H1 (cell line): ENCODE measurements at regions not wholly inside any gene's neighbourhood (a gene's known extent, or its start where the extent isn't known, plus 50 kb on each side); places are given as distances from the start of the nearest gene placed in this dataset.

Experiments
- CTCF ChIA-PET: fragments of 300-600 bp; sonication (Branson Sonifier 250); formaldehyde crosslinking; loops from one replicate; lab custom pipeline; 2021; ENCODE audit not compliant: partially characterized antibody; lab: Charles Lee
- POLR2A ChIA-PET: fragments of 300-600 bp; sonication (Branson Sonifier 250); formaldehyde crosslinking; loops from one replicate; lab custom pipeline; 2021; ENCODE audit warnings: inconsistent platforms; ENCODE audit not compliant: partially characterized antibody; lab: Charles Lee
- DNase-seq, 2 experiments: peaks; one replicate each; pipeline versions ENCODE4 v3.0.0 to v3.0.0-alpha.2; 2010 to 2022; ENCODE audit warnings: low spot score in 2 of 2, low read depth in 1 of 2, mixed read lengths in 1 of 2
- FAIRE-seq: peaks from 2 replicates; lab custom pipeline; 2011; peaks lifted over from hg19 to GRCh38; lab: Jason Lieb, UNC
- H2AFZ ChIP-seq: 2 replicates; pipeline ENCODE4 v1.8.1; 2012; ENCODE audit warnings: low read length, inconsistent platforms
- H2AK5ac ChIP-seq: 2 replicates; pipeline ENCODE4 v1.6.1; 2013; ENCODE audit warnings: low read depth, low read length
- H2BK120ac ChIP-seq: replicated peaks from 2 replicates; pipeline ENCODE3; 2013; ENCODE audit warnings: low read depth, low read length, inconsistent platforms
- H2BK12ac ChIP-seq: 2 replicates; pipeline ENCODE4 v1.6.1; 2013; ENCODE audit warnings: low read depth, low read length
- H2BK15ac ChIP-seq: 2 replicates; pipeline ENCODE4 v1.6.1; 2013; ENCODE audit warnings: low read length
- H2BK20ac ChIP-seq: 2 replicates; pipeline ENCODE4 v1.6.1; 2013; ENCODE audit warnings: low read length
- H2BK5ac ChIP-seq: 2 replicates; pipeline ENCODE4 v1.6.1; 2013; ENCODE audit warnings: low read depth, low read length
- H3K14ac ChIP-seq: 2 replicates; pipeline ENCODE4 v1.6.1; 2013; ENCODE audit warnings: inconsistent platforms; ENCODE audit not compliant: insufficient read length
- H3K18ac ChIP-seq: 2 replicates; pipeline ENCODE4 v1.6.1; 2013; ENCODE audit warnings: low read length; ENCODE audit errors: extremely low read depth
- H3K23ac ChIP-seq: 2 replicates; pipeline ENCODE4 v1.6.1; 2013; ENCODE audit warnings: inconsistent platforms; ENCODE audit not compliant: insufficient read length
- H3K23me2 ChIP-seq: 2 replicates; pipeline ENCODE4 v1.6.1; 2013; ENCODE audit warnings: low read depth, low read length
- H3K27ac ChIP-seq: 2 replicates; pipeline ENCODE4 v1.6.1; 2011; ENCODE audit warnings: low read depth, low read length, inconsistent platforms
- H3K27me3 ChIP-seq, 4 experiments: replicated peaks in 1 of 4; 1 replicate in 1 of 4; 2 replicates in 3 of 4; pipeline versions ENCODE4 v1.6.1 to v1.8.1; 2011 to 2013; ENCODE audit warnings: low read length in 3 of 4, mild to moderate bottlenecking in 3 of 4, inconsistent platforms in 2 of 4, mixed read lengths in 2 of 4, moderate library complexity in 1 of 4; ENCODE audit not compliant: control insufficient read depth in 3 of 4, insufficient read depth in 3 of 4; ENCODE audit errors: extremely low read depth in 1 of 4
- H3K36me3 ChIP-seq, 4 experiments: 2 replicates each; pipeline versions ENCODE4 v1.6.1 to v1.8.1; 2011 to 2013; ENCODE audit warnings: mild to moderate bottlenecking in 4 of 4, low read length in 3 of 4, moderate library complexity in 2 of 4, control low read depth in 1 of 4, inconsistent platforms in 1 of 4; ENCODE audit not compliant: insufficient read depth in 4 of 4, control insufficient read depth in 2 of 4
- H3K4ac ChIP-seq: replicated peaks from 2 replicates; pipeline ENCODE3; 2013; ENCODE audit warnings: low read length, low read depth, mixed read lengths, inconsistent platforms; ENCODE audit not compliant: insufficient read length
- H3K4me1 ChIP-seq, 4 experiments: replicated peaks in 1 of 4; 1 replicate in 1 of 4; 2 replicates in 3 of 4; pipeline versions ENCODE4 v1.6.1 to v1.8.1; 2011 to 2013; ENCODE audit warnings: low read length in 3 of 4, inconsistent platforms in 2 of 4, mixed read lengths in 1 of 4; ENCODE audit not compliant: insufficient read depth in 4 of 4, control insufficient read depth in 3 of 4
- H3K4me2 ChIP-seq, 2 experiments: 2 replicates each; pipeline versions ENCODE4 v1.6.1 to v1.8.1; 2011 to 2013; ENCODE audit warnings: low read depth in 2 of 2, low read length in 2 of 2, control low read depth in 1 of 2, inconsistent platforms in 1 of 2, mild to moderate bottlenecking in 1 of 2; ENCODE audit not compliant: insufficient read depth in 1 of 2
- H3K4me3 ChIP-seq, 4 experiments: fragments of 200-600, 300-600 bp in 1 of 4; sonication (generic), shearing (Covaris generic), sonication (Bioruptor Twin) in 1 of 4; 2 replicates each; pipeline versions ENCODE4 v1.5.1 to v1.8.1; 2011 to 2016; ENCODE audit warnings: low read length in 4 of 4, low read depth in 3 of 4, control low read depth in 2 of 4, inconsistent platforms in 2 of 4, mild to moderate bottlenecking in 2 of 4, mixed read lengths in 1 of 4, moderate library complexity in 1 of 4; ENCODE audit not compliant: insufficient read depth in 2 of 4; ENCODE audit errors: extremely low read depth in 1 of 4
- H3K56ac ChIP-seq: replicated peaks from 2 replicates; pipeline ENCODE3; 2013; ENCODE audit warnings: low read depth, mild to moderate bottlenecking, mixed read lengths, low read length, inconsistent platforms; ENCODE audit not compliant: insufficient read length
- H3K79me1 ChIP-seq: 2 replicates; pipeline ENCODE4 v1.6.1; 2013; ENCODE audit warnings: low read depth, low read length, control low read depth
- H3K79me2 ChIP-seq, 2 experiments: 2 replicates each; pipeline versions ENCODE4 v1.6.1 to v1.8.1; 2012 to 2013; ENCODE audit warnings: low read length in 2 of 2, mild to moderate bottlenecking in 2 of 2, inconsistent platforms in 1 of 2; ENCODE audit not compliant: insufficient read depth in 2 of 2, control insufficient read depth in 1 of 2
- H3K9ac ChIP-seq, 4 experiments: replicated peaks in 1 of 4; 1 replicate in 1 of 4; 2 replicates in 3 of 4; pipeline versions ENCODE4 v1.6.1 to v1.8.1; 2011 to 2013; ENCODE audit warnings: low read depth in 3 of 4, low read length in 3 of 4, control low read depth in 2 of 4, mild to moderate bottlenecking in 2 of 4, moderate library complexity in 2 of 4, inconsistent platforms in 1 of 4; ENCODE audit errors: extremely low read depth in 1 of 4
- H3K9me3 ChIP-seq, 2 experiments: 2 replicates each; pipeline versions ENCODE4 v1.6.1 to v1.8.1; 2012 to 2013; ENCODE audit warnings: mild to moderate bottlenecking in 2 of 2, moderate library complexity in 2 of 2, control low read depth in 1 of 2, inconsistent platforms in 1 of 2, low read depth in 1 of 2, low read length in 1 of 2, mixed read lengths in 1 of 2; ENCODE audit not compliant: insufficient read depth in 2 of 2
- H4K20me1 ChIP-seq, 2 experiments: replicated peaks in 1 of 2; 2 replicates each; pipeline versions ENCODE3 to v1.8.1; 2011 to 2013; ENCODE audit warnings: inconsistent platforms in 2 of 2, low read length in 2 of 2, mild to moderate bottlenecking in 1 of 2; ENCODE audit not compliant: insufficient read depth in 2 of 2, control insufficient read depth in 1 of 2
- H4K5ac ChIP-seq: 2 replicates; pipeline ENCODE4 v1.6.1; 2013; ENCODE audit warnings: low read length, low read depth, mixed read lengths, inconsistent platforms; ENCODE audit not compliant: insufficient read length
- H4K8ac ChIP-seq: 2 replicates; pipeline ENCODE4 v1.8.0; 2013; ENCODE audit warnings: mild to moderate bottlenecking, moderate library complexity, low read length, inconsistent platforms; ENCODE audit not compliant: insufficient read depth; ENCODE audit errors: extremely low read depth
- H4K91ac ChIP-seq: replicated peaks from 2 replicates; pipeline ENCODE3; 2013; ENCODE audit warnings: low read length, mixed read lengths, inconsistent platforms; ENCODE audit not compliant: insufficient read length
- ASH2L ChIP-seq: fragments of 200-600, 300-600 bp; sonication (generic); IDR thresholded peaks from one replicate; pipeline ENCODE4 v1.7.1; 2017; ENCODE audit warnings: low read length
- CTBP2 ChIP-seq: IDR thresholded peaks from 2 replicates; pipeline ENCODE4 v1.7.0; 2011; ENCODE audit warnings: borderline replicate concordance, mild to moderate bottlenecking, moderate library complexity, mixed read lengths, low read length; ENCODE audit not compliant: insufficient read depth, insufficient read length
- EGR1 ChIP-seq: IDR thresholded peaks from 2 replicates; pipeline ENCODE4 v1.6.1; 2011; ENCODE audit warnings: low read depth, low read length, borderline replicate concordance
- EZH2 ChIP-seq: fragments of 200-600 bp; sonication (generic); IDR thresholded peaks from 2 replicates; pipeline ENCODE4 v1.7.1; 2012; ENCODE audit warnings: low read depth, mild to moderate bottlenecking, moderate library complexity, low read length, inconsistent platforms; ENCODE audit not compliant: severe bottlenecking
- HDAC6 ChIP-seq: IDR thresholded peaks from one replicate; pipeline ENCODE4 v1.7.1; 2012; ENCODE audit warnings: low read depth, mild to moderate bottlenecking, inconsistent platforms, low read length, moderate library complexity
- KDM4A ChIP-seq: IDR thresholded peaks from one replicate; pipeline ENCODE4 v1.7.1; 2012; ENCODE audit warnings: low read depth, mild to moderate bottlenecking, moderate library complexity, low read length, inconsistent platforms; ENCODE audit not compliant: severe bottlenecking
- RNF2 ChIP-seq: fragments of 200-900, 300-1000 bp; sonication (generic); IDR thresholded peaks from 2 replicates; pipeline ENCODE4 v1.7.1; 2016; ENCODE audit warnings: borderline replicate concordance, low read depth, mild to moderate bottlenecking, antibody characterized with exemption, low read length; ENCODE audit not compliant: poor library complexity, severe bottlenecking; ENCODE audit errors: missing control alignments
- SP2 ChIP-seq: IDR thresholded peaks from 2 replicates; pipeline ENCODE4 v1.6.1; 2012; ENCODE audit warnings: mild to moderate bottlenecking, low read length, inconsistent platforms
- SP4 ChIP-seq: IDR thresholded peaks from 2 replicates; pipeline ENCODE4 v1.6.1; 2012; ENCODE audit warnings: low read length, inconsistent platforms
- SUZ12 ChIP-seq: fragments of 200-600 bp; sonication (generic); IDR thresholded peaks from 2 replicates; pipeline ENCODE4 v1.6.1; 2012; ENCODE audit warnings: mild to moderate bottlenecking, inconsistent platforms, low read length, moderate library complexity, mixed read lengths
- WGBS, 2 experiments: shearing (Covaris generic) in 1 of 2; methylation state at CpG; one replicate each; pipeline versions ENCODE4 v1.1.6 to v1.1.7; 2013 to 2015; ENCODE audit warnings: low lambda C conversion rate in 2 of 2, mixed read lengths in 2 of 2, inconsistent platforms in 1 of 2, low coverage in 1 of 2, missing lambda C conversion rate in 1 of 2; ENCODE audit not compliant: insufficient replicate concordance in 2 of 2, insufficient coverage in 1 of 2, insufficient read length in 1 of 2; ENCODE audit errors: extremely low coverage in 1 of 2, missing lambda C conversion rate in 1 of 2; 5-methylcytosine and 5-hydroxymethylcytosine counted together

- Histone ChIP-seq H3K9me3 (no peaks in the 10 kb centered on the region), H2BK120ac (peak overlapping the region; percentile 67), H2BK20ac (no peak overlapping the region), H4K91ac (no peak overlapping the region), H3K79me1 (no peaks in the 10 kb centered on the region), H3K36me3 (no peaks in the 10 kb centered on the region), H3K4ac (no peak overlapping the region), H2AK5ac (no peak overlapping the region), H2BK5ac (no peak overlapping the region), H3K23ac (no peak overlapping the region), H3K4me1 (peaks cover 9 to 19% (median 11%) of the 10 kb centered on the region in 4 experiments; a peak in 6 of 7 replicates), H4K20me1 (peaks cover 0 to 5% of the 10 kb centered on the region in 2 experiments), H3K27ac (no peak overlapping the region), H2BK12ac (no peak overlapping the region), H3K23me2 (peaks cover 25% of the 10 kb centered on the region; the same call in 1 of the 2 replicates), H3K27me3 (peaks cover 21 to 58% (median 49%) of the 10 kb centered on the region in 4 experiments), H3K4me2 (peak overlapping the region; percentile 83 to 95), H4K5ac (no peak overlapping the region), H3K4me3 (peak overlapping the region; percentile 48 to 70 (median 56)), H2BK15ac (no peak overlapping the region), H3K56ac (no peak overlapping the region), H3K79me2 (no peaks in the 10 kb centered on the region; a peak in 1 of 4 replicates), H3K14ac (no peak overlapping the region), H3K9ac (peak overlapping the region in 3 of 4 experiments; percentile 8 to 73 (median 8); a peak in 2 of 7 replicates), H4K8ac (no peak overlapping the region), H3K18ac (peak overlapping the region; percentile 32; the same call in 1 of the 2 replicates), H2AFZ (no peak overlapping the region)
- TF ChIP-seq SP4 (no peak), RNF2 (peak; percentile 28), ASH2L (peak; percentile 62), SP2 (no peak), EZH2 (peak; percentile 79), CTBP2 (peak; percentile 21), SUZ12 (peak; percentile 75), EGR1 (no peak), KDM4A (peak; percentile 74), HDAC6 (no peak)
- peak in 1 of 2 experiments; percentile 69 for DNase-seq
- WGBS, 2 experiments = 1% methylated on average over 69 of the region's 90 CpGs; no CpG with 5 or more reads in 1 of the 2 experiments
- ChIA-PET POLR2A (interaction anchor here (0.6 to 1.7 kb wide), 4 partner anchors 9 to 170 kb away, joined by 3 to 4 read pairs (median 3); no protein-coding TSS in a partner anchor), CTCF (interaction anchor here (1.1 kb wide), 1 partner anchor 9 kb away, joined by 3 read pairs; no protein-coding TSS in a partner anchor)
- FAIRE-seq = no peak
These were observed 84.9 kb upstream of the EPB41L3 start for GRCh38 chr18:5628512-5629255.
